Gastroesophageal sphincter (tissue), 3 donors: ENCODE measurements at regions not wholly inside any gene's neighbourhood (a gene's known extent, or its start where the extent isn't known, plus 50 kb on each side); places are given as distances from the start of the nearest gene placed in this dataset.

Experiments
- POLR2AphosphoS5 ChIP-seq: sonication (generic); formaldehyde crosslinking; IDR thresholded peaks from one replicate; pipeline ENCODE4 v1.6.1; 2017; ENCODE audit warnings: antibody characterized with exemption
- TF ChIP-seq, protein P1 (sequence below), 4 experiments: fragments of 200-600 bp in 2 of 4; fragments of 450-650 bp in 2 of 4; sonication (generic) in 1 of 4; IDR thresholded peaks; one replicate each; pipeline ENCODE4 v1.5.1; 2017 to 2019; ENCODE audit warnings: antibody characterized with exemption in 4 of 4, mild to moderate bottlenecking in 2 of 4, moderate library complexity in 2 of 4

DNA sequence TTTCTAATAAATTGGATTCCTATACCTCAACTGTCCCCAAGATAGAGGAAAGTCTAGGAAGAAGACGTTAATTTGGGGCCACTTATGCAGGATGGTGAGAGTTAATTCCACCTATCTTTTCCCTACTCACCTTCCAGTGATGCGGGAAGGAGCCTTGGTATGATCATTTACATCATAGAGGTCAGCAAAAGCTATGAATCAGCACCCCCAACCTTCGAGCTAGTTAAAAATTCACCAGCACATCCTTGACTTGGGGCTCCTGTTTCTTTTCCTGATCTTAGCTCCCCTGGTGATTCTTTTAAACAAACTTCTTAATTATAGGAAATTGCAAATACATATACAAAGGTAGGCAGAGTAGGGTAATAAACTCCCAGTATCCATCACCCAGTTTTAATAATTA is 366.6 kb downstream of the SOX2 start:
- TF ChIP-seq, protein P1, sequence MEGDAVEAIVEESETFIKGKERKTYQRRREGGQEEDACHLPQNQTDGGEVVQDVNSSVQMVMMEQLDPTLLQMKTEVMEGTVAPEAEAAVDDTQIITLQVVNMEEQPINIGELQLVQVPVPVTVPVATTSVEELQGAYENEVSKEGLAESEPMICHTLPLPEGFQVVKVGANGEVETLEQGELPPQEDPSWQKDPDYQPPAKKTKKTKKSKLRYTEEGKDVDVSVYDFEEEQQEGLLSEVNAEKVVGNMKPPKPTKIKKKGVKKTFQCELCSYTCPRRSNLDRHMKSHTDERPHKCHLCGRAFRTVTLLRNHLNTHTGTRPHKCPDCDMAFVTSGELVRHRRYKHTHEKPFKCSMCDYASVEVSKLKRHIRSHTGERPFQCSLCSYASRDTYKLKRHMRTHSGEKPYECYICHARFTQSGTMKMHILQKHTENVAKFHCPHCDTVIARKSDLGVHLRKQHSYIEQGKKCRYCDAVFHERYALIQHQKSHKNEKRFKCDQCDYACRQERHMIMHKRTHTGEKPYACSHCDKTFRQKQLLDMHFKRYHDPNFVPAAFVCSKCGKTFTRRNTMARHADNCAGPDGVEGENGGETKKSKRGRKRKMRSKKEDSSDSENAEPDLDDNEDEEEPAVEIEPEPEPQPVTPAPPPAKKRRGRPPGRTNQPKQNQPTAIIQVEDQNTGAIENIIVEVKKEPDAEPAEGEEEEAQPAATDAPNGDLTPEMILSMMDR (IDR thresholded peaks at IDR 0.05), result no peak
- no peak for TF ChIP-seq POLR2AphosphoS5
